Suppressor macrophage treated with lipopolysaccharide for 4 hours (primary cell): ENCODE measurements at regions not wholly inside any gene's neighbourhood (a gene's known extent, or its start where the extent isn't known, plus 50 kb on each side); places are given as distances from the start of the nearest gene placed in this dataset.

Experiments used
- DNase-seq: peaks from one replicate; pipeline ENCODE4 v3.0.0-alpha.2; 2020

GRCh38 chr6:47114460-47114859 is 72.3 kb upstream of the ADGRF1 start:
- no peak for DNase-seq

DNA sequence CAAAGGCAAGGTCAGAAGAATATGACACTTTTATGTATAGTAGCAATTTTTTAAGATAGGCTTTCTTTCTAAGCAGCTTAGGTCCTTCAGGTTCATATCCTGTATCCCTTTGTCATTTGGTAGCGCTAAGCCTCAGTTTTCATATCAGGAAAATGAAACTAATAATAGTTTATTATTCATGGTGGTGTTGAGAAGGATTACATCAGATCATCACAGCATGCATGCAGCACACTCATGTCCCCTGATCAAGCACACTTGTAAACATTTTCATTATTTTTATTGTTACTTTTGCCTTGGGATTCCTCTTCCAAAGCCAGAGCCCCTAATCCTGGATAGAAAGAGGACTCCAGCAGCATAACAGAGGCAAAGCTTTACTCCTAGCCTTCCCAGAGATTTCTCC is 70.2 kb upstream of the ADGRF1 start:
- no peak for DNase-seq

DNA sequence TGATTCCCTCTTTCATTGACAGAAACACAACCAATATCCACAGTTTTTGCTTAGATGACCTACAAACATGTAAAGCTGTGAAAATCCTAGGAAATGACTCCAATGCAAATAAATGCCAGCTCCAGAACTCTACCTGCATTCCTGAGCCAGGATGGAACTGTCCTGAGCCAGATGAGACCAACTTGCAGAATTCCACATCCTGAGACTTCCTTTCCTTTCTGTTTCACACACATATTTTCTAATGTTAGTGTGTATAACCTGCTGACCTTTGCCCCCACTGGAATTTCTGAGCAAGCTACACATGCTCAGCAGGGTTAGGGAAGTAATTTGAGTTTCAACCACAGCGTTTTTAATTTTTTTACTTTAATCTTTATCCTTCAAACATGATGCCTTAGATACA is 69.6 kb upstream of the ADGRF1 start:
- DNase-seq: peak; percentile 36

DNA sequence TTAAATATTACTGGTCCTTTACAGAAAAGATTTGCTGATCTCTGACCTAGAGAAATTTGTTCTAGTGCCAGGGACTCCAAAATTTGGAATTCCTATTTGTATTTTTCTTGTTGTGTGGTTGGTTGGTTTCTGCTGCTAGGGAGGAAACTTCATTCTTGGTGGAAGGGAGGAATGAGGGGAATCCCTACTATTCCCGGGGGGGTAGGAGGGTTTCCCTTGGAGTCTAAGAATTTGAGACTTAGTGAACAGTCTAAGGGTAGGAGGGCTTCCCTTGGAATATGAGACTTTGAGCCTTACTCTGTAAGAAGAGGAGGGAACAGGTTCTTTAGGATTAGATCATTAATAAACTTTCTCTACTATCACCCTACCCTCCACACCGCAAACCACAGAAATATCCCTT is 67.1 kb upstream of the ADGRF1 start:
- DNase-seq: no peak

DNA sequence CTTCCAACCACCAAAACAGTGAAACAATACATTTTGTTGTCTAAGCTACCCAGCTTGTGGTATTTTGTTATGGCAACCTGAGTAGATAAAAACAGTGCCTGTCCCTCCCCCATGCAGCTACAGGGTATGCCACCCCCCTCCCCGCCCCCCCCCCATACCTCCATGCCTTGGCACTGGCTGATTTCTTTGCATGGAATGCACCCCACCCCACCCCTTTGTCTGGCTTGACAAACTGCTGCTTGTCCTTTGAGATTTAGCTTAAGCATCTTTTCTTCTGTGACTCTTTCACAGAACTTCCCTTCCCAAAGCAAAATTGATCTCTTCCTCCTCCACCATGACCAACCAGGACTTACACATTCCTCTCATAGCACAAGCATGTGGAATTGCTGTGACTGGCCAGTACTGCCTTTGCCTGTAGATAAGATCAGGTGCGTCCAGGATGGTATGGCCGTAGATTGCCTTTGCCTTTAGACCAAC is 64.6 kb upstream of the ADGRF1 start:
- no peak for DNase-seq

DNA sequence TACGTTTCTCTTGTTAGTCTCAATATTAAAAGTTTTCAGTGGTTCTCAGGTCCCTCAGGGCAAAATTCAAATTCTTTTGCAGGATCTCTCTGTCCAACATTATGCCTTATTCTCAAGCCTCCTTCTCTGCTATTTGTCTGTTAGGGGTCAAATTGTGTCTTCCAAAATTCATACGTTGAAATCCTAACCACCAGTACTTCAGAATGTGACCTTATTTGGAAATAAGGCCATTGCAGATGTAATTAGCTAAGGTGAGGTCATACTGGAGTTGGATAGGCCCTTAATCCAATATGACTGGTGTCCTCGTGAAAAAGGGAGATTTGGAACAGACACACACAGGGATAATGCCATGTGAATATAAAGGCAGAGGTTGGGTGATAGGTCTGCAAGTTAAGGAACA is 64.1 kb upstream of the ADGRF1 start:
- DNase-seq: no peak

DNA sequence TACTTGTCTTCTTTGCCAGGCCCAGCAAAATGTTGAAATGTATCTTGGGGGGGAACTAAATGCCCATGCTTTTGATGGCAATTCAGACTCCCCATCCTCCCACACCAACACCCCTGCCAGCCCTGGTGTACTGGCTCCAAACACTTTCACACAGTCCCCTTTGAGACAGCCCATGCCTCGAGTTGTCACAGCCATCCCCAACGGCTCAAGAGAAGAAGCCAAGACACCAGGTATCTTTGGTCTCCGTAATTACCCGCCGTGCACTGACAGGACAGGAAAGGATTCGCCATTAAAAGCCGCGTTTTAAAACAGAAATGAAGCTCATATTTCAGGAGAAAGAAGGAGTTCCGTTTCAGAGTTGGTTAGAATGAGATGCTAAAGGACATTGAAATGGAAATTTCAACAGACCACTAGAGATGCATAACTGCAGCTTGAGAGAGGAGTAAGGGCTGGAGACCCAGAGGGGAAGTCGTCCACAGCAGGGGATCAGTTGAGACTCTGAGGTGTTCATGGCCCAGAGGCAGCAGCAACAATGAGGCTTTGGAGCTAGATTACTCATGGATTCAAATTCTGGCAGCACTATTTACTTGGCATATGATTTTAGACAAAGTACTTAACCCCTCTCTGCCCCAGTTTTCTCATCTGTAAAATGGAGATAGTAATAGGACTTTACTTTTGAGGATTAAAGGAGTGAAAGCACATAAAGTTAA is 63.5 kb upstream of the ADGRF1 start:
- DNase-seq: no peak

- peak; percentile 85 for DNase-seq
Measured at GRCh38 chr6:47103931-47104330, 61.8 kb upstream of the ADGRF1 start.

GRCh38 chr6:47102331-47102730 is 60.2 kb upstream of the ADGRF1 start:
- no peak for DNase-seq

DNA sequence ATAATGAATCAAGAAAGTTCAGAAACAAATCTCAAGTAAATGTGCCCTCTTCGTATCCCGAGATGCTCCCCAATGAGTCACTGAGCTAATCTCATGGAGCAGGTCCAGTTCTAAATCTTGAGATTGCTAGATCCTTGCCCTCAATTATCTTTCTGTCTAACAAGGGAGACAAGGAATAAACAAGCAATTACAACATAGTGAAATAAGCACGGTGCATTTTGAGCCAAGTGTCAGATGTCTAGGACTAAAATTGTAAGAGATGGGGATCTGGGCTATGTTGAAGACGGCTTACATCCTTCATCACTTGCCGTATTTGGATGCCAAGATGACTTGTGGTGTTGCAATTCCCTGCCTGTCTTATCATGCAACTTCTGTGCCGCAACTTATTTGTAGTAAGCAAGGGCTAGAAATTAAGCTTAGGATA is 56.5 kb upstream of the ADGRF1 start:
- DNase-seq: no peak

- DNase-seq: peak; percentile 88
Measured at GRCh38 chr6:47097092-47097945, 55.2 kb upstream of the ADGRF1 start.

DNA sequence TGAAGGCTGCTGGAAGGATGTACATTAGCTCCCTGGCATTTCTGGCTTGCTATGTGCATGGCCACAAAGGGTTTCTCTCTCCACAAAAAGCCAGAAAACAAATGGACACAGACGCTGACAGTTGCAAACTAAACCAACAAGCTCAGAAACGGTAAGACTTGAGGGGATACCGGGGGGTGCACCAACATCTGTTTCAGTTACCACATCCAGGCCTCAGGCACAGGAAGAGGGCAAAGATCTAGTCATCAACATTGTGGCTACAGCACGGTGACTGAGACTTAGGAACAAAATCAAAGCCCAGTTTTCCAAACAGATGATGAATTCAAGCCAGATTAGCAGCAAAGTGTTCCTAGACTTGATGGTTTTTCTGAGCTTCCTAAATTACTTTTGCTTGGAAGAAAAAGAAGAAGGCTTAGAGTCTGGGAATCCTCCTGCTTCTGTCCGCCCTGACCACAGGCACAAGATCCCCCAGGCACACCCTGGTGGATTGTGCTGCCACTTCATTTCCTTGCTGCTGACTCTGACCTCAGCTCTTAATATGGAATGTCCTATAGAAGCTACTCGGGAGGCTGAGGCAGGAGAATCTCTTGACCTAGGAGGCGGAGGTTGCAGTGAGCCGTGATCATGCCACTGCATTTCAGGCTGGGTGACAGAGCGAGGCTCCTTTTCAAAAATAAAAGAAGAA is 54.2 kb upstream of the ADGRF1 start:
- DNase-seq: peak; percentile 48

DNA sequence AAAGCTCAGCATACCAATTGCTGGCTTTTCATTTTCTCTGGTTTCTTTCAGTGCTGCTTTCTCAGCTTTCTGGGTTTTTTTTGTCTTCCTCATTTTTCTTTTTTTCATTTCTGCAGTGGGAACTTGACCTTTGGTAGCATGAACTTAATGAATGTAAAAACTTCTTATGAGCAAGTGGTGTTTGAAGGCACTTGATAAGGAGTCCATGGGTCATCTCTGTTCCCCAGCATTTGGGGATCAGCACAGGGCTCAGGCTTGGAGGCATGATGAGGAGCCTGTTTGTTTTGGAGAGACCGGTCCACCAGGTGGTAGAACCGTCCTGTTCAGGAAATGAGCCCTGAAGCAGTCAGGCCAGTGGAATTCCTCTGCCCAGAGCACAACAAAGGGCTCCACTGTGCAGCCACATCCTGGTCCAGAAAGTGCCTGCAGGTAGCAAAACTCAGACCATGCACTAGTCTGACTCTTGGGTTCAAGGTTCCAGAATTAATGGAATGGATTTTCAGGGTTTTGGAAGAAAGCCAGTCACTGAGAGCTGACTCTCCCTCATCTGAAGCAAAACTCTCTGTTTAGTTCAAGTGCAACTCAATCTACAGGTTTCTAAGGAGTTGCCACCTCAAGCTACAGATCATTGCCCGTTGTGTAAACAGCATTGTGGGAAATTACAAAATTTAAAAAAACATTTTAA is 52.3 kb upstream of the ADGRF1 start:
- DNase-seq: peak; percentile 81

DNA sequence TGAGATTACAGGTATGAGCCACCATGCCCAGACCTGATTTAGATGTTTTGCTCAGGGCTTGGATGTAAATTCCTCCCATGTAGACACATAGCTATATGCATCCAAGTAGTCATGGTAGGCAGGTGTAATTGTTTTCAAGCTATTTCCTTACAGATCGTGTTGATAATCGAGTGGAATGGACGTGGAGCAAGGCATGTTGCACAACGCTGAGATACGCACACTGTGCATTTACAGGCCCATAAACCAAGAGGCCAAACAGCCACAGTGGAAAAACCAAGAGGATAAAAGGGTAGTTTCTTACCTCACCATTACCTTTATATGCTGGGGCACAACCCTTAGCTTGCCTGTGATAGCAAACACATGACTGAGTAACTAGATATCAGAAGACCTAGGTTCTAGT is 51.0 kb upstream of the ADGRF1 start:
- no peak for DNase-seq

DNA sequence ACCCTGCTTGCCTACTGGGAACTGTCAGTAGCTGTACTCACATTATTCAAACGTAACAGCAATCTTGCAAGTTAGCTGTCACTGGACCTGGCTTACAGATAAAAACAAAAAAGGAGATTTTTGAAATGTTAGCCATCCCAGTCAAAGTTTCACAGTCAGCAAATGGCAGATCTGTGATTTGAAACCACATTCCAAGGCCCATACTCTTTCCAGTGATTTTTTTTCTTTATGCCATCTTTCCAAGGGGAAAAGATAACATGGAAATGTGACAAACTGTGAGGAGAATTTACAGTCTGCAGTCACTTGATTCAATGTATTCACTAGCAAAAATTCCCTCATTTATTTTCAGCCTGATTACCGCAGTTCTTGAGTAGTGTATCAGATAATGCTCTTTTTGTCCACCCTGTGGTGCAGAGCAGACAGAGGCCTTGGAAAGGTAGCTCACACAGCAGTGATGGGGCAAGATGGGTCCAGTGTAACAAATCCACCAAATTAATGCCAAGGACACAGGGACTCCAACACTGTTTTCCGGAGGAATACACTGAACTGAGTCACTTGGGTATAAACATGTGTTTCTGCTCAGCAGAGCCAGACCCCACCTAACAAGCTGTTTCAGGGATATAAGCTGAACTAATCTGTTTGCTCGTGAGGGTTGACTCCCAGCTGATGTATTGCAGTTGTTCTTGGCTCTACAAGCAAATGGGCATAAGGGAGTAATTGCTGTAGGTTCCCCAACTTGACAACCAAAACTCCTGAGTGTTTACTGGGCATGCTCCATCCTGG is 49.9 kb upstream of the ADGRF1 start:
- no peak for DNase-seq
